GM21619 (cell line): ENCODE measurements at regions not wholly inside any gene's neighbourhood (a gene's known extent, or its start where the extent isn't known, plus 50 kb on each side); places are given as distances from the start of the nearest gene placed in this dataset.
"Not testable (repeated sequence)": the region's sequence is repeated elsewhere in the genome, so short reads cannot be mapped to it uniquely, and the experiment has no call there.

Source experiments
- ATAC-seq: cut with Tn5 transposase; IDR thresholded peaks from one replicate; pipeline ENCODE4 v1.9.1; 2021; ENCODE audit not compliant: unreplicated experiment

DNA sequence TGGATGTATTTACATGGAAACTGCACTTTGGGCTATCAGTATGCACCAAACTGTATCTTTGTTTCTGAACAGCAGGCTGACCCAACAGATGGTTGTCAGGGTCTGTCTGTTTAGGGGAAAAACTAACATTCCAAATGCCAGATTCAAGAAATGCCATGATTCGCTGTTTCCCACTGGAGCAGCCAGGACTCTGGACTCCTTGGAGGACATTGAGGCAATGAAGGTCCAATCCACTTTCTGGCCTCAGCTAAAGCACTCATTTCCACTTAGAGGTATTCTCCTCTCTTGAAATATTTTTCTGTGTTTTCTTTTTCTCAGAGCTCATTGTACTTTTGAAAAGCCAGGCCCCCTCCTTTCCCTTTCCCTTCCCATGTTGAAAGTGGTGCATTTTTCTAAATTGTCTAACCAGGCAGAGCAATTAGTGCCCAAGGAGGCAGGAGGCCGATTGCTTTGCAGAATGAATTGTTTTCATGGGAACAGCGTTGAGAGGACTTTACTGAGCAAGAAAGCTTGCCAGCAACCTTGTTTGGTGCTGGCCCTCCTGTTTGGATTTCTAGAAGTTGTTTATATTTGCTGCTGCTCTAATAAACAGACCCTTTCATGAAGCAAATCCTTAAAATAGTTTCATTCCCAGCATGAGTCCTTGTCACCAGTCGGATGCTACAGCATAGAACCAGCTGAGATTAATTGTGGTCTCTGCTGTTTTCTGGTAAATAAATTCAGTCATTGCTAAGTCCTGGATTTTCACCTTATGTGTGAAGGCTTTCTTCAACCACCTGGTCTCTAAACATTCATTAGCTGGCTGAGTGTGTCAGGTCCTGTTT lies 132.8 kb upstream of the TAF11L2 start:
- no peak for ATAC-seq

GRCh38 chr5:17365811-17366138 lies 132.3 kb upstream of the TAF11L2 start:
- no peak for ATAC-seq

DNA sequence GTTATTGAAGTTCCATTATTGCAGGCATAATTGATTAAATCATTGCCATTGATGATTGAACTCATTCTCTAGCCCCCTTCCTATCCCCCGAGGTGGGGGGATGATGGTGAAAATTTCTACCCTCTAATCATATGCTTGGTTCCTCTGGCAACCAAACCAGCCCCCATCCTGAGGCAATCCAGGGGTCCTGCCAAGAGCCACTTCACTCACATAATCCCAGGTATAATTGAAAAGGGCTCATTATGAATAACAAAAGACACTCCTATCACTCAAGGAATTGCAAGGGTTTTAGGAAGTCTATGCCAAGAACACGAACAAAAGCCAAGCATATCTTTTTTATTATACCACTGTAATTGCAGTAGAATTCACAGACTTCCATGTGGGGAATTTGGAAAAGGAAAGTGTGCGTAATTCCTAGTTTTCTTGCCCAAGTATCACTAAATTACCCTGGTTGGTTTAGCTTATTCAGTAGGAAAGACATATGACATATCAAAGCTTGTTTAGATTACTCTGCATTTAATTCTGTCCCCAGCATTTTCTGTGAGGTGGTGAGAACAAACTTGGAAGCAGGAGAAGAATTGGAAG lies 130.7 kb upstream of the TAF11L2 start:
- ATAC-seq, result no peak

DNA sequence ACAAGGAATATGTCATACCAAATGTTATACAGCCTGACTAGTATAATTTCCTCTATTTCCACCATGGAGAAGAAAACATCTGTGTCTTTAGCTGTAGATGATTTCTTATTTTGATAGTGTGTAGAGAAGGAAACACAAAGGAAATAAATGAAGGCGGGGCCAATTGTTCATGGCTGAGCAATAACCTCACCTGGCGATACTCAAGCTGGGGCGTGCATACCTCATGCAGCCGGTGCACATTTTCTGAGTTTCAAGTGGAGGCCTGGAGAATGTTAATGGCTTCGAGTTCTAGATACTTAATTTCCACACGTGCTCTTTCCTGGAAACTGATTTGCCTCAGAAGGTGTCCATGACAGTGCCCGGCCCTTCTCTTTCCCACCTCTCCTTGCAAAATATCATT lies 127.4 kb upstream of the TAF11L2 start:
- no peak for ATAC-seq

GRCh38 chr5:17373406-17373805 lies 124.6 kb upstream of the TAF11L2 start:
- ATAC-seq, result no peak

GRCh38 chr5:17373814-17374556 lies 124.0 kb upstream of the TAF11L2 start:
- ATAC-seq, result no peak

DNA sequence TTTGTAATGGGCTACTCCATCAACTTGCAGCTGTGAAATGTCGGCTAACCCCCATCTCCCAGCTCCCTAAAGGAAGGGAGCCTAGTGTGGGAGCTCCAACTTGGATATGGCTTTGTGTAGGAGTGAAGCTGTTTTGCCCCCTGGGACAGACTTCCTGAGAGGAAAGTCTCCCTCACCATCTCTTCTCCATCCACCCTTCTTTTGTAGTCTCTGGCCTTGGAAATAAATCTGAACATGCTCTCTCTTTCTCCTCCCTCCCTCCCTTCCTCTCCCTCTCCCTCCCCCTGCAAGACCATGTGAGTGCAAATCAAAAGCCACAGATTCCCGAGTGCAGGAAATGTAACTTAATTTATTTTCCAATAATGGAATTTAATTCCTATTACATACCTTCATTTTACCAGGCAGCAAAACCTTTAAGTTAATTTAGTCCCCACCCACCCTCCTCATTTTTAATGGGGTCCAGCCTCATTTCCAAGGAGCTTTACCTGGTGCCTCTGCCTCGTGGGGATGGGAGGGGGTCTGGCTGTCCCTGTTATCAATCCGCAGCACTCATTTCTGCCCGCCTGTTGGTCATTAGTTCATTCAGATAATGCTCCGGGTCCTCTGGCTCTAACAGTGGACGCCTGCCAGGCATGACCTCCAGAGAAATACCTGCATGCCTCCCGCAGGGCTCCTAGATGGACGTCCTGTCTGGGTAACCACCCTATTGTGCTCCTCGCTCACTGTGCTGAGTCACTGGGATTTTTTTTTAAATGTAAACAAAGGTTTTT lies 122.9 kb upstream of the TAF11L2 start:
- no peak for ATAC-seq

GRCh38 chr5:17375886-17376285 lies 122.1 kb upstream of the TAF11L2 start:
- ATAC-seq, result not testable (repeated sequence)

- ATAC-seq, result no peak
These were observed 119.6 kb upstream of the TAF11L2 start for GRCh38 chr5:17378346-17378997.

DNA sequence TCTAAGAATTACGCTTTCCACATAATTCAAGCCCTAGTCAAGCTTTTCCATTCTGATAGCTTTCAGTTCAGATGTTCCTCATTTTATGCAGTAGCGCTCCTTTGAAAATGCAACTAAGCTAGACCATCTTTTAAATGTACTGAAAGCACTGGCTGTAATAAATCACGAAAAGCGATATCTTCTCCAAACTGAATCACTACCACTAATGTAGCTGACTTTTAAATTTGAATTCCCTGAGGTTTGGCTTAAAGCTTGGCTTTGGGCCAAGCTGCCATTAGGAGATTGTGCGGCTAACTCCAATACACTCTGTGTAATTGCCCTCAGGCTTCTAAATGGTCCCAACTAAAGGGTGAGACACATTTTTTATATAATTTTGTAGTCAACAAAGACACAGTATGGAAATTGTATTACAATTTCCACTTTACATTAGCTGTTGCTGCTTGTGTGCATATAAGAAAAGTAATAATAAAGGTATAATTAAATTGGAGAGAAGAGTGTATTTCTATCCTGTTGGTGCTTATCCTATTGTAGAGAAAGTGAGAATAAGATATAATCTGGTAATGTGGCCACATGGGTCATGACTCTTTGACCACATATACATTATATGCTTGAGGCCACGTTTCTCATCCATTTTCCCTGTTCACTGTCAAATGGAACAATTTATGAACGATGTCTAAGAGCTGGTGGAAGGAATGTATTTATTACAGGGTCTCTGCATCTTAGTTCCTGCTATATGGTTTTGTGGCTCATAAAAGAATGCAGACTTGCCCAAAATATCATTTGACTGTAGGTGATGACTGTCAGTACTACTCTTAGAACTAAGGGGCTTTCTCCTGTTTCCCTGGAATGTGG lies 118.7 kb upstream of the TAF11L2 start:
- ATAC-seq, result no peak

GRCh38 chr5:17381932-17382331 lies 116.1 kb upstream of the TAF11L2 start:
- ATAC-seq, result no peak

DNA sequence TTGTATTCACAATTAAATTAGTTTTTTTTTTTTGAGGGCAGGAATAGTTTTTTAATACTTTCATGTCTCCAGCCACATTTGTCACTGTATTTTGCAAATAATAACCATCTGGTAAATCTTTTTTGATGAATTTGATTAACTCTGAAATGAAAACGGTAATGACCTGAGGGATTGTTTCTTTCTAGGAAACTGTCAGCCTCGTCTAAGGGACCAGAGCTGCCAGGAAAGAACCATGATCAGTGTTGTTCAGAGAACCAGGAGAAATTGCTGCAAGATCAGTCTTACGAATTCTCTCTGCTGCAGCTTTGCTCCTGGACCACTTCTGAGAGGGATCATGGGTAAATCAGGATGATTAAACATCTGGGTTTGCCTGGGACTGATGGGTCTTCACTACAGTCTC lies 114.5 kb upstream of the TAF11L2 start:
- ATAC-seq, result no peak

DNA sequence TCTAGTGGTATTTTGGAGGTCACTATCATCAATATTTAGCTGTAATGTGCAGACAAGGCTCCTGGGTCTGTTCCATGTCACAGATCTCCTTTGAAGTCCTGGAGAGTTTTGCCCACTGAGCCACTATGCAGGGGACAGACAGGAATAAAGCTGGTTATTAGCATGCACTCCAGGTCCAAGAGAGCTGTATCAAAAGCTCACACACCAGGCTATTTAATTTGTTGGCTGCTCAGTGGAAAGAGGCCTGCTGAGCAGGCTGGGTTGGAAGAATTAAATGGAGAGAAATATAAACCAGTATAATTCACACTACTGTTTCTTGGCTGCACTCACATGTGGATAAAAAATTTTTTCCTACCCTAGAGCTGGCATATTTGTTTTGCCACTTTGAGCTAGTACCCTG lies 113.8 kb upstream of the TAF11L2 start:
- ATAC-seq, result no peak

GRCh38 chr5:17388717-17389116 lies 109.3 kb upstream of the TAF11L2 start:
- no peak for ATAC-seq

DNA sequence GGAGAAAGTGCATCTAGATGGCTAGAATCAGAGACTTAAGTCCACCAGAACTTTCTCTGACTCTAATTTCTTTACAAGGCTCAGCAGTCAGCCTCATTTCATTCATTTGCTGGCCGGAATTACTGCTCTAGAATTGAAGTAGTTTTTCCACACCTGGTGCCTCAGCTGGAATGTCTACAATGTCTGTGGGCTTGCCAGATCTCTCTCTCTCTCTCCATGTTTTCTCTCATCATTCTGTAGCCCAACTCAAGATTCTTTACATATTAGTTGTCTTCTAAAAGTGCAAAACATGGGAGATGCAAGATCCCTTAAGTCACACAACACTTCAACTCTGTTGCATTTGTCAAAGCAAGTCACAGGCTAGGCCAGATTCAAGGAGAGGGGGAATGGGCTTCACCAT lies 103.9 kb upstream of the TAF11L2 start:
- no peak for ATAC-seq

DNA sequence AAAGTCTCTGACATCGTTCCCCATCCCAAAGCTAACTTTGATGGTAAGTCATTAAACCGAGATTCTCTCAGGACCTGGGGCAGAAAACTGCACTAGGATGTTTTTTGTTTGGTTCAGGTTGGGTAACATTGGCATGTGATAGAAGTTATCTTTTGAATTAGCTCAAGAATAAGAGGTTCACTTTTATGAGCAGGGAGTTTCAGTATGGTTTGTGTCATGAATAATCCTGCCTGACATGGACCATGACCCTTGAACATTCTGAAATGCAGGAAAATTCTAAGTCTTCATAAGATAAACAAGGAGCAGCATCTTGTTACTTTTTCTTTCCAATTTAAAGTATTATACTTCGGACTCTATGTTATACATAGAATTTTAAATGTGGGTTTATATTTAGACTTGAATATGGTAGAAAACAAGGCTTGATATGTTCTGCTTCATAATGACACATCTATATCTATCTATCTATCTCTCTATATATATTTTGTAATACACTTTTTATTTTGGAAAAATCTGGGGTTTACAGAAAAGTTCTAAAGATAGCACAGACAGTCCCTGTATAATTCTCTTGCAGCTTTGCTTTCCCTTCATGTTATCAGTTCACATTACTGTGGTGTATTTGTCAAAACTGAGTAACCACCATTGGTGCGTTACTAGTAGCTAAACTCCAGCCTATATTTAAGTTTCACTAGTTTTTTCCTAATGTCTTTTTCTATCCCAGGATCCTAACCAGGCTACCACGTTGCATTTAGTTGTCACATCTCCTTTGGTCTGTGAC lies 102.7 kb upstream of the TAF11L2 start:
- ATAC-seq, result no peak

DNA sequence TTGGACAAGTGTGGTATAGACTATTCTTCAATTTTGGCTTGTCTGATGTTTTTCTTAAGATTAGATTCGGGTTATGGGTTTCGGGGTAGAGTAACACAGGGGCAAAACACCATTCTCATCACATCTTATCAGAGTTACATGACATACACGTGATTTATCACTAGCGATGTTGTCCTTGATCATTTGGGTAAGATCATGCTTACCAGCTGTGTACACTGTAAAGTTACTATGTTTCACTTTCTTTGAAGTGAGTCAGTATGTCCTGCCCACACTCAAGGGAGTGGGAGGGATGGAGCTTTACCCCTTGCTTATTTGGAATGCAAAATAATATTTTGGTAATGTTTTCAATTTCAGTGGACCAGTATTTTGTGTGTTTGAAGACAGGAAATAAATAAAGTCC lies 101.8 kb upstream of the TAF11L2 start:
- ATAC-seq, result peak; percentile 76

GRCh38 chr5:17398431-17398830 lies 99.6 kb upstream of the TAF11L2 start:
- no peak for ATAC-seq
